ENCODE measurements at regions not wholly inside any gene's neighbourhood (a gene's known extent, or its start where the extent isn't known, plus 50 kb on each side); places are given as distances from the start of the nearest gene placed in this dataset.

DNA sequence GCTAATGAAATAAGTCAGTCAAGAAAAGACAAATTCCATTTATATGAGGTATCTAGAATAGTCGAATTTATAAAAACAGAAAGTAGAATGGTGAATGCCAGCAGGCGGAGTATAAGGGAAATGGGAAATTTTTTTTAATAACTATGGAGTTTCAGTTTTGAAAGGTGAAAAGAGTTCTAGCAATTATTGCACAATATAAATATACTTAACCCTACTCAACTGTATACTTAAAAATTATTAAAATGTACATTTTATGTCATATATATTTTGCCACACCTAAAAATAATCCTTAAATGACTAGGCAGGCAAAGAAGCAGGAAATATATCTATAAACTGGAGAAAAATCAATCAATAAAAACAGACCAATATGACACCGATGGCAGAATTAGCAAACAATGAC lies 196.5 kb upstream of the UBASH3B start:
- TF ChIP-seq, protein P1, sequence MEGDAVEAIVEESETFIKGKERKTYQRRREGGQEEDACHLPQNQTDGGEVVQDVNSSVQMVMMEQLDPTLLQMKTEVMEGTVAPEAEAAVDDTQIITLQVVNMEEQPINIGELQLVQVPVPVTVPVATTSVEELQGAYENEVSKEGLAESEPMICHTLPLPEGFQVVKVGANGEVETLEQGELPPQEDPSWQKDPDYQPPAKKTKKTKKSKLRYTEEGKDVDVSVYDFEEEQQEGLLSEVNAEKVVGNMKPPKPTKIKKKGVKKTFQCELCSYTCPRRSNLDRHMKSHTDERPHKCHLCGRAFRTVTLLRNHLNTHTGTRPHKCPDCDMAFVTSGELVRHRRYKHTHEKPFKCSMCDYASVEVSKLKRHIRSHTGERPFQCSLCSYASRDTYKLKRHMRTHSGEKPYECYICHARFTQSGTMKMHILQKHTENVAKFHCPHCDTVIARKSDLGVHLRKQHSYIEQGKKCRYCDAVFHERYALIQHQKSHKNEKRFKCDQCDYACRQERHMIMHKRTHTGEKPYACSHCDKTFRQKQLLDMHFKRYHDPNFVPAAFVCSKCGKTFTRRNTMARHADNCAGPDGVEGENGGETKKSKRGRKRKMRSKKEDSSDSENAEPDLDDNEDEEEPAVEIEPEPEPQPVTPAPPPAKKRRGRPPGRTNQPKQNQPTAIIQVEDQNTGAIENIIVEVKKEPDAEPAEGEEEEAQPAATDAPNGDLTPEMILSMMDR (IDR thresholded peaks at IDR 0.05): no peak
- no peak for TF ChIP-seq POLR2A (IDR thresholded peaks at IDR 0.05)
